A673 (cell line): ENCODE measurements at regions not wholly inside any gene's neighbourhood (a gene's known extent, or its start where the extent isn't known, plus 50 kb on each side); places are given as distances from the start of the nearest gene placed in this dataset.

Source experiments
- BruUV-seq: library from RNA; stranded (reverse); fragments of 400-500 nt; replicated peaks from 2 replicates; lab custom pipeline; 2021; lab: Mats Ljungman, UMichigan
- CTCF ChIA-PET: fragments of 300-600 bp; sonication (Branson Sonifier 250); formaldehyde crosslinking; loops from one replicate; lab custom pipeline; 2022; ENCODE audit warnings: antibody characterized with exemption; lab: Charles Lee
- POLR2A ChIA-PET: fragments of 300-600 bp; sonication (Branson Sonifier 250); formaldehyde crosslinking; loops from one replicate; lab custom pipeline; 2022; ENCODE audit warnings: antibody characterized with exemption; ENCODE audit not compliant: low non-redundant PET; lab: Charles Lee
- DNase-seq: peaks from one replicate; pipeline ENCODE4 v3.0.0-alpha.2; 2015; ENCODE audit warnings: low spot score
- H3K27ac ChIP-seq: fragments of 200-600 bp; sonication (generic); 2 replicates; pipeline ENCODE4 v1.5.1; 2016; ENCODE audit warnings: mixed run types, low read depth, mild to moderate bottlenecking, mixed read lengths, antibody characterized with exemption, low read length; ENCODE audit not compliant: poor library complexity, severe bottlenecking
- H3K27me3 ChIP-seq: fragments of 200-600 bp; sonication (generic); replicated peaks from 2 replicates; pipeline ENCODE4 v1.6.1; 2017; ENCODE audit warnings: mixed run types, low read depth, mild to moderate bottlenecking, mixed read lengths, antibody characterized with exemption, low read length; ENCODE audit not compliant: insufficient read depth, poor library complexity
- H3K36me3 ChIP-seq: fragments of 200-600 bp; sonication (generic); 2 replicates; pipeline ENCODE4 v1.6.1; 2016; ENCODE audit warnings: mixed run types, mild to moderate bottlenecking, mixed read lengths, antibody characterized with exemption, low read length; ENCODE audit not compliant: insufficient read depth, poor library complexity, severe bottlenecking
- H3K4me1 ChIP-seq: fragments of 200-600 bp; sonication (generic); 2 replicates; pipeline ENCODE4 v1.6.1; 2017; ENCODE audit warnings: mixed run types, mild to moderate bottlenecking, mixed read lengths, antibody characterized with exemption, low read length; ENCODE audit not compliant: insufficient read depth, poor library complexity, severe bottlenecking
- H3K4me3 ChIP-seq: fragments of 200-600 bp; sonication (generic); 2 replicates; pipeline ENCODE4 v1.5.1; 2016; ENCODE audit warnings: low read depth, mixed run types, mild to moderate bottlenecking, mixed read lengths, low read length; ENCODE audit not compliant: poor library complexity, severe bottlenecking
- H3K9me3 ChIP-seq: fragments of 200-600 bp; sonication (generic); 2 replicates; pipeline ENCODE4 v1.6.1; 2016; ENCODE audit warnings: mixed run types, low read depth, mild to moderate bottlenecking, mixed read lengths, antibody characterized with exemption, low read length; ENCODE audit not compliant: poor library complexity, severe bottlenecking
- CTCF ChIP-seq: fragments of 300-800, 200-600 bp; sonication (generic); conservative IDR thresholded peaks from 2 replicates; pipeline ENCODE4 v1.5.1; 2017; ENCODE audit warnings: low read depth, mild to moderate bottlenecking, antibody characterized with exemption, low read length, moderate library complexity, mixed read lengths
- EZH2 ChIP-seq: fragments of 200-600 bp; sonication (generic); IDR thresholded peaks from 2 replicates; pipeline ENCODE4 v1.6.1; 2017; ENCODE audit warnings: borderline replicate concordance, low read depth, mild to moderate bottlenecking, mixed read lengths, antibody characterized with exemption, low read length; ENCODE audit not compliant: poor library complexity, severe bottlenecking
- intact Hi-C: fragments of 100-400 bp; cut with micrococcal nuclease; formaldehyde crosslinking; loops from one replicate; pipeline ENCODE4 v1.10.0; 2022; ENCODE audit not compliant: unreplicated experiment

GRCh38 chr4:134390319-134390718 lies 188.7 kb upstream of the PABPC4L start:
- Histone ChIP-seq H3K9me3 (no peaks in the 10 kb centered on the region), H3K36me3 (no peaks in the 10 kb centered on the region), H3K27me3 (no peaks in the 10 kb centered on the region), H3K4me1 (no peaks in the 10 kb centered on the region), H3K4me3 (no peak overlapping the region), H3K27ac (no peak overlapping the region)
- no TSS peak for BruUV-seq
- ChIA-PET CTCF (no interaction called here), POLR2A (interaction anchor here (0.7 kb wide), 1 partner anchor 30 kb away, joined by 6 read pairs; no protein-coding TSS in a partner anchor)
- no peak for TF ChIP-seq CTCF
- TF ChIP-seq EZH2: no peak
- DNase-seq: no peak
- intact Hi-C loops: no loop called here

GRCh38 chr4:134388351-134388750 lies 186.8 kb upstream of the PABPC4L start:
- Histone ChIP-seq H3K9me3 (no peaks in the 10 kb centered on the region), H3K27ac (no peak overlapping the region), H3K36me3 (no peaks in the 10 kb centered on the region), H3K4me1 (no peaks in the 10 kb centered on the region), H3K4me3 (no peak overlapping the region), H3K27me3 (no peaks in the 10 kb centered on the region)
- TF ChIP-seq EZH2: no peak
- TF ChIP-seq CTCF: no peak
- POLR2A ChIA-PET: no interaction called here
- CTCF ChIA-PET: no interaction called here
- BruUV-seq: no TSS peak
- intact Hi-C loops: no loop called here
- DNase-seq: no peak

GRCh38 chr4:134382478-134383227 lies 181.1 kb upstream of the PABPC4L start:
- H3K27me3 ChIP-seq: no peaks in the 10 kb centered on the region
- H3K27ac ChIP-seq: no peak overlapping the region
- TF ChIP-seq EZH2: no peak
- no peak for TF ChIP-seq CTCF
- H3K4me3 ChIP-seq: no peak overlapping the region
- BruUV-seq: no TSS peak
- CTCF ChIA-PET: no interaction called here
- H3K4me1 ChIP-seq: no peaks in the 10 kb centered on the region
- H3K36me3 ChIP-seq: no peaks in the 10 kb centered on the region
- no peak for DNase-seq
- POLR2A ChIA-PET: no interaction called here
- no peaks in the 10 kb centered on the region for H3K9me3 ChIP-seq
- intact Hi-C loops: no loop called here
